ENCODE measurements at regions not wholly inside any gene's neighbourhood (a gene's known extent, or its start where the extent isn't known, plus 50 kb on each side); places are given as distances from the start of the nearest gene placed in this dataset.

- TF ChIP-seq ZNF317 (CRISPR knock-in tag; IDR thresholded peaks at IDR 0.05; ENCODE audit: borderline replicate concordance, low read depth): no peak
- TF ChIP-seq MLX (CRISPR knock-in tag; IDR thresholded peaks at IDR 0.05): no peak
- no peak for TF ChIP-seq ZNF423 (CRISPR knock-in tag; IDR thresholded peaks at IDR 0.05)
- no peak for TF ChIP-seq ESRRA (CRISPR knock-in tag; IDR thresholded peaks at IDR 0.05; ENCODE audit: borderline replicate concordance)
- no peak for TF ChIP-seq ZNF512 (CRISPR knock-in tag; IDR thresholded peaks at IDR 0.05; ENCODE audit: borderline replicate concordance)
- TF ChIP-seq ZNF532 (CRISPR knock-in tag; IDR thresholded peaks at IDR 0.05; ENCODE audit: borderline replicate concordance): no peak
- TF ChIP-seq USF1 (CRISPR knock-in tag; IDR thresholded peaks at IDR 0.05): no peak
- TF ChIP-seq ETV6 (CRISPR knock-in tag; IDR thresholded peaks at IDR 0.05): no peak
Measured at GRCh38 chr17:72465191-72466024, 344.6 kb downstream of the SOX9 start (continued).

GRCh38 chr17:72466199-72466598 lies 345.4 kb downstream of the SOX9 start:
- H3K27ac Mint-ChIP-seq: no peak overlapping the region
- DNase-seq (ENCODE audit: low spot score) (no peak), ATAC-seq (no peak)
- ChIA-PET POLR2A (interaction anchor here (0.6 kb wide), 1 partner anchor 400 kb away, joined by 3 read pairs; no protein-coding TSS in a partner anchor), CTCF (interaction anchor here (0.6 to 1.3 kb wide), 4 partner anchors 15 to 259 kb away, joined by 3 to 4 read pairs (median 3); no protein-coding TSS in a partner anchor)
- peaks cover 7% of the 10 kb centered on the region for H3K9me3 Mint-ChIP-seq
- H3K27me3 Mint-ChIP-seq (ENCODE audit: low read depth): no peaks in the 10 kb centered on the region
- peaks cover 19% of the 10 kb centered on the region for H3K4me1 Mint-ChIP-seq
- H3K36me3 Mint-ChIP-seq: peaks cover 13% of the 10 kb centered on the region
- no peak overlapping the region for H3K4me3 Mint-ChIP-seq
- TF ChIP-seq SOX15 (CRISPR knock-in tag; IDR thresholded peaks at IDR 0.05): no peak
- no peak for TF ChIP-seq NR2C2 (CRISPR knock-in tag; IDR thresholded peaks at IDR 0.05)
- TF ChIP-seq SP1 (CRISPR knock-in tag; conservative IDR thresholded peaks at IDR 0.05): no peak
- TF ChIP-seq CREM (CRISPR knock-in tag; IDR thresholded peaks at IDR 0.05): no peak
- TF ChIP-seq ERG (CRISPR knock-in tag; IDR thresholded peaks at IDR 0.05): no peak
- no peak for TF ChIP-seq ELF4 (CRISPR knock-in tag; IDR thresholded peaks at IDR 0.05; ENCODE audit: low read depth)
- no peak for TF ChIP-seq FOXK1 (CRISPR knock-in tag; IDR thresholded peaks at IDR 0.05)
- TF ChIP-seq HMGXB4 (CRISPR knock-in tag; IDR thresholded peaks at IDR 0.05): no peak
- TF ChIP-seq MLX (CRISPR knock-in tag; IDR thresholded peaks at IDR 0.05): no peak
- no peak for TF ChIP-seq ATF3 (CRISPR knock-in tag; conservative IDR thresholded peaks at IDR 0.05)
- no peak for TF ChIP-seq CREB1 (CRISPR knock-in tag; IDR thresholded peaks at IDR 0.05)
- TF ChIP-seq ZSCAN18 (CRISPR knock-in tag; IDR thresholded peaks at IDR 0.05): no peak
- TF ChIP-seq RORB (CRISPR knock-in tag; IDR thresholded peaks at IDR 0.05): no peak

All from WTC11 (cell line).